GM23338 (cell line): ENCODE measurements at regions not wholly inside any gene's neighbourhood (a gene's known extent, or its start where the extent isn't known, plus 50 kb on each side); places are given as distances from the start of the nearest gene placed in this dataset.

Experiments
- ATAC-seq: fragments of 200-7000 bp; cut with Tn5 transposase; 3 replicates; pipeline ENCODE4 v1.9.1; 2020
- DNase-seq: peaks from one replicate; pipeline ENCODE4 v3.0.0-alpha.2; 2015; ENCODE audit warnings: low spot score
- H2AFZ ChIP-seq: fragments of 200-600 bp; sonication (generic); 2 replicates; pipeline ENCODE4 v1.8.0; 2016; ENCODE audit warnings: antibody characterized with exemption, mild to moderate bottlenecking, moderate library complexity
- H3F3A ChIP-seq: fragments of 200-600 bp; sonication (generic); replicated peaks from 2 replicates; pipeline ENCODE4 v1.8.0; 2017; ENCODE audit warnings: antibody characterized with exemption, mixed run types, low read depth
- H3K27ac ChIP-seq: fragments of 200-600 bp; sonication (generic); 2 replicates; pipeline ENCODE4 v1.6.1; 2016; ENCODE audit warnings: low read depth
- H3K27me3 ChIP-seq: fragments of 200-600 bp; sonication (generic); 2 replicates; pipeline ENCODE4 v1.8.0; 2016; ENCODE audit warnings: mild to moderate bottlenecking, mixed run types, moderate library complexity; ENCODE audit not compliant: insufficient read depth
- H3K36me3 ChIP-seq: fragments of 200-600 bp; sonication (generic); 2 replicates; pipeline ENCODE4 v1.8.0; 2016; ENCODE audit warnings: mild to moderate bottlenecking; ENCODE audit not compliant: insufficient read depth
- H3K4me1 ChIP-seq: fragments of 200-600 bp; sonication (generic); 2 replicates; pipeline ENCODE4 v1.8.0; 2016; ENCODE audit warnings: mild to moderate bottlenecking, moderate library complexity; ENCODE audit not compliant: insufficient read depth
- H3K4me2 ChIP-seq: fragments of 200-600 bp; sonication (generic); 2 replicates; pipeline ENCODE4 v1.7.1; 2017; ENCODE audit warnings: mixed run types
- H3K4me3 ChIP-seq: fragments of 200-600 bp; sonication (generic); 2 replicates; pipeline ENCODE4 v1.6.1; 2016; ENCODE audit warnings: mixed run types
- H3K79me2 ChIP-seq: fragments of 200-600 bp; sonication (generic); replicated peaks from 2 replicates; pipeline ENCODE4 v1.8.0; 2017; ENCODE audit warnings: mild to moderate bottlenecking; ENCODE audit not compliant: insufficient read depth
- H3K9me2 ChIP-seq: fragments of 200-600 bp; sonication (generic); 2 replicates; pipeline ENCODE4 v1.8.0; 2017; ENCODE audit not compliant: insufficient read depth
- H4K20me1 ChIP-seq: fragments of 200-600 bp; sonication (generic); replicated peaks from 2 replicates; pipeline ENCODE4 v1.8.0; 2017; ENCODE audit warnings: mild to moderate bottlenecking; ENCODE audit not compliant: insufficient read depth
- H3K27ac Mint-ChIP-seq: 2 replicates; pipeline ENCODE4 v1.8.0; 2020; ENCODE audit warnings: inconsistent platforms, mild to moderate bottlenecking, moderate library complexity, mixed read lengths
- H3K27me3 Mint-ChIP-seq: 3 replicates; pipeline ENCODE4 v1.8.0; 2022; ENCODE audit warnings: low read depth, mild to moderate bottlenecking, moderate library complexity, mixed read lengths, inconsistent platforms; ENCODE audit not compliant: insufficient read depth, poor library complexity
- H3K36me3 Mint-ChIP-seq: 3 replicates; pipeline ENCODE4 v1.8.0; 2021; ENCODE audit warnings: low read depth, mild to moderate bottlenecking, inconsistent platforms, moderate library complexity, mixed read lengths
- H3K4me1 Mint-ChIP-seq: 3 replicates; pipeline ENCODE4 v1.8.0; 2020; ENCODE audit warnings: mild to moderate bottlenecking, inconsistent platforms, mixed read lengths
- H3K4me3 Mint-ChIP-seq: 3 replicates; pipeline ENCODE4 v1.8.0; 2021; ENCODE audit warnings: moderate library complexity, mild to moderate bottlenecking, inconsistent platforms, mixed read lengths
- H3K9me3 Mint-ChIP-seq: 3 replicates; pipeline ENCODE4 v1.8.0; 2020; ENCODE audit warnings: moderate library complexity, mild to moderate bottlenecking, inconsistent platforms, mixed read lengths
- ETS1 ChIP-seq: IDR thresholded peaks from 2 replicates; pipeline ENCODE4 v1.6.1; 2016; ENCODE audit warnings: antibody characterized with exemption
- EZH2 ChIP-seq: fragments of 200-600 bp; sonication (generic); IDR thresholded peaks from one replicate; pipeline ENCODE4 v1.8.0; 2017; ENCODE audit warnings: antibody characterized with exemption, mild to moderate bottlenecking, low read depth; ENCODE audit not compliant: unreplicated experiment
- JUNB ChIP-seq: IDR thresholded peaks from one replicate; pipeline ENCODE4 v1.6.1; 2016; ENCODE audit warnings: antibody characterized with exemption; ENCODE audit not compliant: unreplicated experiment
- NANOG ChIP-seq: IDR thresholded peaks from 2 replicates; pipeline ENCODE4 v1.6.1; 2016; ENCODE audit warnings: antibody characterized with exemption, borderline replicate concordance
- STAT1 ChIP-seq: IDR thresholded peaks from one replicate; pipeline ENCODE4 v1.6.1; 2016; ENCODE audit warnings: antibody characterized with exemption; ENCODE audit not compliant: unreplicated experiment
- ZNF114 ChIP-seq: fragments of 250-450 bp; sonication (Bioruptor Pico); IDR thresholded peaks from 2 replicates; pipeline ENCODE4 v1.5.0; 2020; ENCODE audit warnings: mild to moderate bottlenecking, moderate library complexity
- ZNF331 ChIP-seq: fragments of 250-450 bp; sonication (Bioruptor Pico); IDR thresholded peaks from 2 replicates; pipeline ENCODE4 v1.5.0; 2020; ENCODE audit warnings: low read depth, mild to moderate bottlenecking, moderate library complexity
- ZNF462 ChIP-seq: fragments of 250-450 bp; sonication (Bioruptor Pico); IDR thresholded peaks from 2 replicates; pipeline ENCODE4 v1.5.0; 2020; ENCODE audit warnings: mild to moderate bottlenecking, moderate library complexity
- TF ChIP-seq, protein P1 (sequence below), 2 experiments: fragments of 200-600 bp in 1 of 2; sonication (generic) in 1 of 2; conservative IDR thresholded peaks; 2 replicates each; pipeline versions ENCODE4 v1.5.1 to v1.6.1; 2016 to 2017; ENCODE audit warnings: antibody characterized with exemption in 2 of 2, low read depth in 2 of 2, mild to moderate bottlenecking in 2 of 2, moderate library complexity in 1 of 2
- TF ChIP-seq, protein P2 (sequence below): IDR thresholded peaks from one replicate; pipeline ENCODE4 v1.6.1; 2018; ENCODE audit warnings: antibody characterized with exemption; ENCODE audit not compliant: unreplicated experiment

- H3K4me1 Mint-ChIP-seq, result no peaks in the 10 kb centered on the region
Observed at GRCh38 chr9:102456562-102456961, 538.6 kb upstream of the CYLC2 start.

More at GRCh38 chr9:102456562-102456961, 538.6 kb upstream of the CYLC2 start:
- Histone ChIP-seq H3K27ac (no peak overlapping the region), H4K20me1 (no peaks in the 10 kb centered on the region), H3F3A (no peaks in the 10 kb centered on the region), H3K27me3 (no peaks in the 10 kb centered on the region), H3K79me2 (no peaks in the 10 kb centered on the region), H3K4me1 (no peaks in the 10 kb centered on the region), H3K4me2 (no peak overlapping the region), H3K9me2 (no peaks in the 10 kb centered on the region), H2AFZ (no peak overlapping the region), H3K36me3 (no peaks in the 10 kb centered on the region), H3K4me3 (no peak overlapping the region)
- peaks cover 84% of the 10 kb centered on the region for H3K9me3 Mint-ChIP-seq
- no peaks in the 10 kb centered on the region for H3K27me3 Mint-ChIP-seq
- peaks cover 21% of the 10 kb centered on the region; the same call in 2 of the 3 replicates for H3K36me3 Mint-ChIP-seq
- DNase-seq, result no peak
- no peak for ATAC-seq
- TF ChIP-seq ZNF331 (CRISPR knock-in tag), result no peak
- no peak for TF ChIP-seq EZH2
- TF ChIP-seq NANOG, result no peak
- TF ChIP-seq, protein P1, sequence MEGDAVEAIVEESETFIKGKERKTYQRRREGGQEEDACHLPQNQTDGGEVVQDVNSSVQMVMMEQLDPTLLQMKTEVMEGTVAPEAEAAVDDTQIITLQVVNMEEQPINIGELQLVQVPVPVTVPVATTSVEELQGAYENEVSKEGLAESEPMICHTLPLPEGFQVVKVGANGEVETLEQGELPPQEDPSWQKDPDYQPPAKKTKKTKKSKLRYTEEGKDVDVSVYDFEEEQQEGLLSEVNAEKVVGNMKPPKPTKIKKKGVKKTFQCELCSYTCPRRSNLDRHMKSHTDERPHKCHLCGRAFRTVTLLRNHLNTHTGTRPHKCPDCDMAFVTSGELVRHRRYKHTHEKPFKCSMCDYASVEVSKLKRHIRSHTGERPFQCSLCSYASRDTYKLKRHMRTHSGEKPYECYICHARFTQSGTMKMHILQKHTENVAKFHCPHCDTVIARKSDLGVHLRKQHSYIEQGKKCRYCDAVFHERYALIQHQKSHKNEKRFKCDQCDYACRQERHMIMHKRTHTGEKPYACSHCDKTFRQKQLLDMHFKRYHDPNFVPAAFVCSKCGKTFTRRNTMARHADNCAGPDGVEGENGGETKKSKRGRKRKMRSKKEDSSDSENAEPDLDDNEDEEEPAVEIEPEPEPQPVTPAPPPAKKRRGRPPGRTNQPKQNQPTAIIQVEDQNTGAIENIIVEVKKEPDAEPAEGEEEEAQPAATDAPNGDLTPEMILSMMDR (conservative IDR thresholded peaks at IDR 0.05; ENCODE audit: low read depth in 2 of 2), result no peak
- TF ChIP-seq ZNF462 (CRISPR knock-in tag), result no peak
- TF ChIP-seq JUNB, result no peak
- TF ChIP-seq ETS1, result no peak
- no peak for TF ChIP-seq ZNF114 (CRISPR knock-in tag)
- TF ChIP-seq STAT1, result no peak
- TF ChIP-seq, protein P2, sequence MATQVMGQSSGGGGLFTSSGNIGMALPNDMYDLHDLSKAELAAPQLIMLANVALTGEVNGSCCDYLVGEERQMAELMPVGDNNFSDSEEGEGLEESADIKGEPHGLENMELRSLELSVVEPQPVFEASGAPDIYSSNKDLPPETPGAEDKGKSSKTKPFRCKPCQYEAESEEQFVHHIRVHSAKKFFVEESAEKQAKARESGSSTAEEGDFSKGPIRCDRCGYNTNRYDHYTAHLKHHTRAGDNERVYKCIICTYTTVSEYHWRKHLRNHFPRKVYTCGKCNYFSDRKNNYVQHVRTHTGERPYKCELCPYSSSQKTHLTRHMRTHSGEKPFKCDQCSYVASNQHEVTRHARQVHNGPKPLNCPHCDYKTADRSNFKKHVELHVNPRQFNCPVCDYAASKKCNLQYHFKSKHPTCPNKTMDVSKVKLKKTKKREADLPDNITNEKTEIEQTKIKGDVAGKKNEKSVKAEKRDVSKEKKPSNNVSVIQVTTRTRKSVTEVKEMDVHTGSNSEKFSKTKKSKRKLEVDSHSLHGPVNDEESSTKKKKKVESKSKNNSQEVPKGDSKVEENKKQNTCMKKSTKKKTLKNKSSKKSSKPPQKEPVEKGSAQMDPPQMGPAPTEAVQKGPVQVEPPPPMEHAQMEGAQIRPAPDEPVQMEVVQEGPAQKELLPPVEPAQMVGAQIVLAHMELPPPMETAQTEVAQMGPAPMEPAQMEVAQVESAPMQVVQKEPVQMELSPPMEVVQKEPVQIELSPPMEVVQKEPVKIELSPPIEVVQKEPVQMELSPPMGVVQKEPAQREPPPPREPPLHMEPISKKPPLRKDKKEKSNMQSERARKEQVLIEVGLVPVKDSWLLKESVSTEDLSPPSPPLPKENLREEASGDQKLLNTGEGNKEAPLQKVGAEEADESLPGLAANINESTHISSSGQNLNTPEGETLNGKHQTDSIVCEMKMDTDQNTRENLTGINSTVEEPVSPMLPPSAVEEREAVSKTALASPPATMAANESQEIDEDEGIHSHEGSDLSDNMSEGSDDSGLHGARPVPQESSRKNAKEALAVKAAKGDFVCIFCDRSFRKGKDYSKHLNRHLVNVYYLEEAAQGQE, result no peak
- H3K4me3 Mint-ChIP-seq, result no peak overlapping the region
- no peak overlapping the region for H3K27ac Mint-ChIP-seq
